Kidney (tissue), 13 donors: ENCODE measurements at regions not wholly inside any gene's neighbourhood (a gene's known extent, or its start where the extent isn't known, plus 50 kb on each side); places are given as distances from the start of the nearest gene placed in this dataset.
"Not testable (repeated sequence)": the region's sequence is repeated elsewhere in the genome, so short reads cannot be mapped to it uniquely, and the experiment has no call there.

ENCODE experiments used
- DNase-seq, 5 donors: peaks; one replicate each; pipeline ENCODE4 v3.0.0-alpha.2; 2013 to 2020
- FAIRE-seq: peaks from 2 replicates; lab custom pipeline; 2012; peaks lifted over from hg19 to GRCh38; lab: Jason Lieb, UNC
- H3K27ac ChIP-seq, 2 donors: one replicate each; pipeline ENCODE4 v1.7.0; 2013; ENCODE audit warnings: low read depth in 2 of 2, low read length in 2 of 2, inconsistent platforms in 1 of 2
- H3K27me3 ChIP-seq: one replicate; pipeline ENCODE4 v1.7.1; 2013; ENCODE audit warnings: low read length, inconsistent platforms; ENCODE audit not compliant: control insufficient read depth, insufficient read depth
- H3K36me3 ChIP-seq, 3 donors: one replicate each; pipeline versions ENCODE4 v1.7.0 to v1.7.1; 2013; ENCODE audit warnings: low read length in 3 of 3, control low read depth in 1 of 3, inconsistent platforms in 1 of 3; ENCODE audit not compliant: insufficient read depth in 3 of 3, control insufficient read depth in 2 of 3
- H3K4me1 ChIP-seq, 3 donors: one replicate each; pipeline versions ENCODE4 v1.7.0 to v1.7.1; 2013; ENCODE audit warnings: low read length in 3 of 3, inconsistent platforms in 1 of 3, low read depth in 1 of 3; ENCODE audit not compliant: control insufficient read depth in 2 of 3, insufficient read depth in 2 of 3
- H3K4me3 ChIP-seq, 3 donors: one replicate each; pipeline versions ENCODE4 v1.7.0 to v1.8.1; 2013; ENCODE audit warnings: low read length in 3 of 3, control low read depth in 1 of 3, inconsistent platforms in 1 of 3
- H3K9ac ChIP-seq, 3 donors: one replicate each; pipeline versions ENCODE4 v1.7.0 to v1.7.1; 2013; ENCODE audit warnings: low read length in 3 of 3, control low read depth in 1 of 3, inconsistent platforms in 1 of 3
- H3K9me3 ChIP-seq, 3 donors: one replicate each; pipeline versions ENCODE4 v1.7.0 to v1.7.1; 2013; ENCODE audit warnings: low read length in 3 of 3, control low read depth in 1 of 3, inconsistent platforms in 1 of 3; ENCODE audit not compliant: control insufficient read depth in 2 of 3, insufficient read depth in 1 of 3
- intact Hi-C: fragments of 100-400 bp; cut with DNase I; formaldehyde crosslinking; loops from one replicate; pipeline ENCODE4 v1.11.1; 2022
- TF ChIP-seq, protein P1 (sequence below): IDR thresholded peaks from 3 replicates; pipeline ENCODE4 v1.5.1; 2012; ENCODE audit warnings: mild to moderate bottlenecking, moderate library complexity, borderline replicate concordance; ENCODE audit not compliant: insufficient read depth; ENCODE audit errors: extremely low read depth
- donor health status: control.
- donor health status: control.
- donor health status: control.
- donor health status: control.
- donor health status: control.
- donor health status: DM: yes; HTN: yes; CAD: no.
- donor health status: Normal renal cell carcinoma (clear cell type).

DNA sequence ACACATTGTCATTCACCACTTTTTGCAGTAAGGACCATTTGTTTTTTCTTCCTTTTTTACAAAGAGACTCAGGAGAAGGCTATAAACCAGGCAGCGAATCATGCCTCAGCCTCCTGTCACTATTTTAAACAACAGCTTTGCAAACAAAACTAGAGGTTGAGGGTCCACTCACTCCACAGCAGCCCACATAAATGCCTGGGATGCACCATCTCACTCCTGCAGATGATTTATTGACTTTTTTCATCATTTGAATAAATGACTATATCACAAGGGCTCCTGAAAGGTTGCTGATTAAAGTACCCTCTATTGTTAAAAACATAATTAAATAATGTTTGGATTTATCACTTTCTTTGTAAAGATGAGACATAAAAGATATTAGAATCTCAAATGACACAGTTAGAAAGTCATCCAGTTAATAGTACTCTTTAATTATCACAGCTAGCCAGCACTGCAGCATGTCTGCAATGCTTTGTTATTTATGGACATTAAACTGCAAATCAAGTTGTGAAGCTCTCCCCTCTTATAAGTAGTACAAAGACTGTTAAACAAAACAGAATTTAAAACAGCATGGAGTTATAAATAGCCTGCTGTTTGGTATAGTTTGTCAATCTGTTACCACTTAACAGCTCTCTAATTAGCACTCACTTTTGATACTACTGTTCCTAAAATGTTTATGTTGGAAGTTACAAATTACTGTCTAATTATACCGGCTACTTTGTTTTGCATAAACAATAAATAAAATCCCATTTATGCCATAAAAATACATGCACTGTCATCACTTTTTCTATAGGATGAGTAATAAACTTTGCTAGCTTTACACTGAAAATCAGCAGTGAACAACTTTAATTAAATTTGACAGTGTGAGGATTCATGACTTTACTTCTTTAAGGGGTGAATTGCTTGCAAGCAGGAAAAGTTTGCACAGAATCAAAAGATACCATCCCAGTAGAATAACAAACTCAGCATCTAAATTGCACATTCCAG lies 853.2 kb downstream of the UQCRFS1 start:
- TF ChIP-seq, protein P1, sequence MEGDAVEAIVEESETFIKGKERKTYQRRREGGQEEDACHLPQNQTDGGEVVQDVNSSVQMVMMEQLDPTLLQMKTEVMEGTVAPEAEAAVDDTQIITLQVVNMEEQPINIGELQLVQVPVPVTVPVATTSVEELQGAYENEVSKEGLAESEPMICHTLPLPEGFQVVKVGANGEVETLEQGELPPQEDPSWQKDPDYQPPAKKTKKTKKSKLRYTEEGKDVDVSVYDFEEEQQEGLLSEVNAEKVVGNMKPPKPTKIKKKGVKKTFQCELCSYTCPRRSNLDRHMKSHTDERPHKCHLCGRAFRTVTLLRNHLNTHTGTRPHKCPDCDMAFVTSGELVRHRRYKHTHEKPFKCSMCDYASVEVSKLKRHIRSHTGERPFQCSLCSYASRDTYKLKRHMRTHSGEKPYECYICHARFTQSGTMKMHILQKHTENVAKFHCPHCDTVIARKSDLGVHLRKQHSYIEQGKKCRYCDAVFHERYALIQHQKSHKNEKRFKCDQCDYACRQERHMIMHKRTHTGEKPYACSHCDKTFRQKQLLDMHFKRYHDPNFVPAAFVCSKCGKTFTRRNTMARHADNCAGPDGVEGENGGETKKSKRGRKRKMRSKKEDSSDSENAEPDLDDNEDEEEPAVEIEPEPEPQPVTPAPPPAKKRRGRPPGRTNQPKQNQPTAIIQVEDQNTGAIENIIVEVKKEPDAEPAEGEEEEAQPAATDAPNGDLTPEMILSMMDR = no peak
- Histone ChIP-seq H3K27me3 (no peaks in the 10 kb centered on the region), H3K27ac (no peak overlapping the region), H3K4me3 (no peak overlapping the region), H3K4me1 (no peaks in the 10 kb centered on the region), H3K9ac (no peak overlapping the region), H3K36me3 (no peaks in the 10 kb centered on the region), H3K9me3 (no peaks in the 10 kb centered on the region)
- intact Hi-C loops = no loop called here
- DNase-seq (peak in 2 of 5 donors; percentile 30 to 53), FAIRE-seq (no peak)

DNA sequence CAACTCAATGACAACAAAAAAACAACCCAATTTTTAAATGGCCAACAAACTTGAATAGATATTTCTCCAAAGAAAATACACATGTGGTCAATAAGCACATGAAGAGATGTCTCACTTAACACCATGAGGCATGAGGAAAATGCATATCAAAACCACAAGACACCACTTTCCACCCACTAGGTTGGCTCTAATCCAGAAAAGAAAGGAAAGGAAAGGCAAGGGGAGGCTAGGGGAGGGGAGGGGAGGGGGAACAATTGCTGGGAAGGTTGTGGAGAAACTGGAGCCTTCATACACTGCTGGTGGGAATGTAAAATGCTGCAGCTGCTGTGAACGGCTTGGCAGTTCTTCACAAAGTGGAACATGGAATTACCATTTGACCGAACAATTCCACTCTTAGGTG lies 854.3 kb downstream of the UQCRFS1 start:
- TF ChIP-seq, protein P1 = no peak
- intact Hi-C loops = no loop called here
- Histone ChIP-seq H3K27ac (no peak overlapping the region), H3K9ac (no peak overlapping the region), H3K9me3 (no peaks in the 10 kb centered on the region), H3K27me3 (no peaks in the 10 kb centered on the region), H3K36me3 (no peaks in the 10 kb centered on the region), H3K4me1 (no peaks in the 10 kb centered on the region), H3K4me3 (no peak overlapping the region)
- FAIRE-seq (no peak), DNase-seq (peak in 1 of 5 donors; percentile 10)

DNA sequence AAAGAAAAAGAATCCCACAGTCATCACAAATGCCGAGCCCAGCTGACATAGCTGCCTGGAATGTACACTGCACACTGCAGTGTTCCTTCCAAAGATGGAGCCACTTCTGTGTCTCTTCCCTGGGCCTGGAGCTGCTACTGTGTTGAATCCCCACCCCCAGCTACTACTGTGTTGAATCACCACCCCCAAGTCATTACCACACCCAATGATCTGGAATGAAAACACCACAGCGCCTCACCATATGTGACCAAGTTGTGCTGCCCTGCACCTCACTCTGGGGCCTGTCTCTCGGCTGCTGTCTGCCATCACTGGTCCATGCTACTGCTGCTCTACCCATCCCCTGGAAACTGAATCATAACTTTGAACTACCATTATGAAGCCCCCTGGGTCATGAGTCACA lies 861.2 kb downstream of the UQCRFS1 start:
- FAIRE-seq (no peak), DNase-seq (no peak)
- intact Hi-C loops = no loop called here
- Histone ChIP-seq H3K9me3 (peaks cover 0 to 7% (median 0%) of the 10 kb centered on the region in 3 donors), H3K9ac (no peak overlapping the region), H3K4me1 (no peaks in the 10 kb centered on the region), H3K4me3 (no peak overlapping the region), H3K27ac (no peak overlapping the region), H3K36me3 (no peaks in the 10 kb centered on the region), H3K27me3 (no peaks in the 10 kb centered on the region)
- TF ChIP-seq, protein P1 = no peak

DNA sequence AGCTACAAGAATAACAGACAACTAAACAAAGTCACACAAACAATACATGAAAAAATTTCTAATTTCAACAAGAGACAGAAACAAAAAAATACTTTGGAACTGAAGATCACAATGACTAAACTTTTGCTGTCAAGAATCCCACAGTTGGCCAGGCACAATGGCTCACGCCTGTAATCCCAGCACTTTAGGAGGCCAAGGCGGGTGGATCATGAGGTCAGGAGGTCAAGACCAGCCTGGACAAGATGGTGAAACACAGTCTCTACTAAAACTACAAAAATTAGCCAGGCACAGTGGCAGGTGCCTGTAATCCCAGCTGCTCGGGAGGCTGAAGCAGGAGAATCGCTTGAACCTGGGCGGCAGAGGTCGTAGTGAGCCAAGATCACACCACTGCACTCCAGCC lies 861.6 kb downstream of the UQCRFS1 start:
- FAIRE-seq, H3K4me3 ChIP-seq, H3K27ac ChIP-seq, H3K9me3 ChIP-seq, H3K36me3 ChIP-seq, intact Hi-C loops, H3K27me3 ChIP-seq, H3K4me1 ChIP-seq, DNase-seq, H3K9ac ChIP-seq: not testable (repeated sequence)
